SH-SY5Y (cell line): ENCODE measurements at regions not wholly inside any gene's neighbourhood (a gene's known extent, or its start where the extent isn't known, plus 50 kb on each side); places are given as distances from the start of the nearest gene placed in this dataset.

Source experiments
- GATA2 ChIP-seq: IDR thresholded peaks from 2 replicates; pipeline ENCODE4 v1.6.1; 2011; ENCODE audit warnings: mild to moderate bottlenecking, low read depth, low read length
- GATA3 ChIP-seq: IDR thresholded peaks from 2 replicates; pipeline ENCODE4 v1.6.1; 2011; ENCODE audit warnings: low read depth, mild to moderate bottlenecking, low read length, moderate library complexity

DNA sequence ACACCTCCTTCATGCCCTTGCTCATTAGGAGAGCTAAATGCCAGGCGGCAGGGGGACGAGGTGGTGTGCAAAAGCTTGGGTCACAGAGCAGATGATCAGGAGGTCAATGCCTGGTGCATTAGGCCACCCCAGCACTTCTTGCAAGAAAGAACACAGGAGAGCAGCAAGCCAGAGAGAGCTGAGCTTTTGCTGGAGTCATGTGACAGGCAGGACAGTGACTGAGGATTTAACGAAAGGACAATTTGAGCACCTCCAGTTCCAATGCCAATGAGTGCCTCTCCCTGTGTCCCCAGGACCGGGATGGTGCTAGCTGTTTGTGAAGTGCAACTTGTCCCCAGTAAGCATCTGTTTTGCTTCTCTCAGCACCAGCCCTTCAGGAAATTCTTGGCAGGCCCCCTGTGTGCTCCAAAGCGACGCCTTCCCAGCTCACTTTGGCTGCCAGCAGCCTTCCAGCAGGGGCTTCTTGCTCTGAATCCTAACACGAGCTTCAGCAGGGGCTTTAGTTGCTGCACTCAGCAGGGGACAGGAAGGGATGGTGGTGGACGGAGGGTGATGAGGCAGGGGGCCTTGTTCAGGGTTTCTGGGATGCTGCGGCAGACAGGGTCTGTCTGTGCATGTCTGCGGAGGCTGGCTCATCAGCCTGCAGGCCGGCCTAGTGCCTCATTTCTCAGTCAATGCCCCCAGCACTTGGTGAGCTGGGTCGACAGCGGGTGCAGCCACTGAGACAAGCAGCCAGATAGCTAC, 368.1 kb downstream of the RPS24 start:
- TF ChIP-seq GATA3 (no peak), GATA2 (no peak)
